ENCODE measurements at regions not wholly inside any gene's neighbourhood (a gene's known extent, or its start where the extent isn't known, plus 50 kb on each side); places are given as distances from the start of the nearest gene placed in this dataset.

DNA sequence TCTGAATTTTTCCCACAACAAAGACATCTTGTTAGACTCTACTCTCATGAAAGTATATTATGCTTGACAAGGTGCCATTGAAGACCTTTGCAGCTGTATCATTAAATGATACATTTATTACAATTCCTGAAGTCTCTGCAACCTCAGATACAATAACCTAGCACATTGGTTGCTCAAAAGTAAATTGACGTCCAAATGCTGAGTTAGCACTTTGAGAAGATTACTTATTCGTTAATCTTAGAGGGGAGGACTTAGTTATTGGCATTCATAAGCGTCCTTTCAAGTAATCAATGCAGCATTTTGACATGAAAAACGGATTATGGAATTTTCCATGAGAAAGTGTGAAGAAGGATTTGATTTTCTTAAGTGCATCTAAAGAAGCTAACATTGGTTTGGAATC is 151.6 kb downstream of the ARSF start:
- dilution Hi-C loops (cut with MboI; ENCODE audit: extremely low pct_ligation_motif_present, low sequenced_read_pairs): no loop called here
- no peak for FAIRE-seq

DNA sequence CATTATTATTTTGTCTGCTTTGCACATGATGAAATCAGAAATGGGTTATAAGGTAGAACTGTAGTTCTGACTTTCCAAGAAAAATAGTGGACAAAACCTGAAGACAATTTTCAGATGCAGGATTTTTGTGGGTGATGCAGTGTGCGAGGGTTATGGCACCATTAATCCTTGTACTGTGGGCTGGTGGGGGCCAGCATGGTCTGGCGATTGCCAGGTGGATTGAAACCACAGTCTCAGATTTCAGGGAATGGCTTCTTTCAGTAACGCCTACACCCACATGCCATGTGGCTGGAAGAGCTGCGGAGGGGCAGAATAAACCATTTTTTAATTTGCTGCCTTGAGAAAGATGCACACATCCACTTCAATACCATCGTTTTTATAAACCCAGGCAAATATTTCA is 150.5 kb downstream of the ARSF start:
- dilution Hi-C loops (cut with MboI; ENCODE audit: extremely low pct_ligation_motif_present, low sequenced_read_pairs): no loop called here
- no peak for TF ChIP-seq CTCF (optimal IDR thresholded peaks at IDR 0.05 in 1 of 3, IDR thresholded peaks at IDR 0.05 in 1 of 3, conservative IDR thresholded peaks at IDR 0.05 in 1 of 3; ENCODE audit: extremely low read depth in 1 of 3, insufficient read depth in 2 of 3, low read length in 3 of 3)
- no peak for TF ChIP-seq EZH2 (IDR thresholded peaks at IDR 0.05; ENCODE audit: low read length)
- Histone ChIP-seq H3K4me2 (ENCODE audit: control insufficient read depth, extremely low read depth, insufficient read depth, low read depth, low read length) (no peak overlapping the region), H3K79me2 (ENCODE audit: control insufficient read depth, insufficient read depth, low read length) (no peaks in the 10 kb centered on the region), H3K9me1 (ENCODE audit: control insufficient read depth, extremely low read depth, insufficient read depth, low read length) (no peaks in the 10 kb centered on the region), H3K4me1 (ENCODE audit: control insufficient read depth, extremely low read depth, insufficient read depth, low read length) (no peaks in the 10 kb centered on the region), H3K36me3 (ENCODE audit: control insufficient read depth in 2 of 2, extremely low read depth in 1 of 2, insufficient read depth in 2 of 2, low read length in 2 of 2) (no peaks in the 10 kb centered on the region), H3K9ac (ENCODE audit: control insufficient read depth, extremely low read depth, insufficient read depth, low read length) (no peak overlapping the region), H4K20me1 (ENCODE audit: control insufficient read depth, extremely low read depth, insufficient read depth, low read length) (no peaks in the 10 kb centered on the region), H2AFZ (ENCODE audit: control insufficient read depth, low read length) (no peak overlapping the region), H3K9me3 (ENCODE audit: control insufficient read depth, low read depth, low read length) (no peaks in the 10 kb centered on the region), H3K4me3 (ENCODE audit: control insufficient read depth in 2 of 3, extremely low read depth in 1 of 3, insufficient read depth in 2 of 3, low read depth in 1 of 3, low read length in 3 of 3) (no peak overlapping the region), H3K27ac (ENCODE audit: control insufficient read depth, insufficient read depth, low read length) (no peak overlapping the region), H3K27me3 (ENCODE audit: control insufficient read depth, extremely low read depth, insufficient read depth, low read length) (no peaks in the 10 kb centered on the region)
- no peak for DNase-seq (ENCODE audit: low read depth, low spot score)
- FAIRE-seq: no peak

More for the DNA sequence above, 151.6 kb downstream of the ARSF start:
- Histone ChIP-seq H3K4me2 (ENCODE audit: control insufficient read depth, extremely low read depth, insufficient read depth, low read depth, low read length) (no peak overlapping the region), H3K4me3 (ENCODE audit: control insufficient read depth in 2 of 3, extremely low read depth in 1 of 3, insufficient read depth in 2 of 3, low read depth in 1 of 3, low read length in 3 of 3) (no peak overlapping the region), H3K4me1 (ENCODE audit: control insufficient read depth, extremely low read depth, insufficient read depth, low read length) (no peaks in the 10 kb centered on the region), H2AFZ (ENCODE audit: control insufficient read depth, low read length) (no peak overlapping the region), H3K9ac (ENCODE audit: control insufficient read depth, extremely low read depth, insufficient read depth, low read length) (no peak overlapping the region), H3K79me2 (ENCODE audit: control insufficient read depth, insufficient read depth, low read length) (no peaks in the 10 kb centered on the region), H4K20me1 (ENCODE audit: control insufficient read depth, extremely low read depth, insufficient read depth, low read length) (no peaks in the 10 kb centered on the region), H3K27ac (ENCODE audit: control insufficient read depth, insufficient read depth, low read length) (no peak overlapping the region), H3K27me3 (ENCODE audit: control insufficient read depth, extremely low read depth, insufficient read depth, low read length) (no peaks in the 10 kb centered on the region), H3K9me1 (ENCODE audit: control insufficient read depth, extremely low read depth, insufficient read depth, low read length) (no peaks in the 10 kb centered on the region), H3K9me3 (ENCODE audit: control insufficient read depth, low read depth, low read length) (no peaks in the 10 kb centered on the region), H3K36me3 (ENCODE audit: control insufficient read depth in 2 of 2, extremely low read depth in 1 of 2, insufficient read depth in 2 of 2, low read length in 2 of 2) (no peaks in the 10 kb centered on the region)
- no peak for DNase-seq (ENCODE audit: low read depth, low spot score)
- TF ChIP-seq EZH2 (IDR thresholded peaks at IDR 0.05; ENCODE audit: low read length) (no peak), CTCF (optimal IDR thresholded peaks at IDR 0.05 in 1 of 3, IDR thresholded peaks at IDR 0.05 in 1 of 3, conservative IDR thresholded peaks at IDR 0.05 in 1 of 3; ENCODE audit: extremely low read depth in 1 of 3, insufficient read depth in 2 of 3, low read length in 3 of 3) (no peak)
